ENCODE measurements at regions not wholly inside any gene's neighbourhood (a gene's known extent, or its start where the extent isn't known, plus 50 kb on each side); places are given as distances from the start of the nearest gene placed in this dataset.

- intact Hi-C loops (cut with DNase I; ENCODE audit: low total_unique reads) (no loop called here), in situ Hi-C loops (cut with MboI; ENCODE audit: low sequenced_read_pairs in 4 of 4) (no loop called here)
- Histone ChIP-seq H3K4me3 (no peak overlapping the region), H3K36me3 (no peaks in the 10 kb centered on the region), H3K9me3 (no peaks in the 10 kb centered on the region), H3K4me1 (no peaks in the 10 kb centered on the region), H3K27me3 (no peaks in the 10 kb centered on the region), H3K27ac (no peak overlapping the region)
- no peak for TF ChIP-seq POLR2A (IDR thresholded peaks at IDR 0.05)
- TF ChIP-seq, protein P1, sequence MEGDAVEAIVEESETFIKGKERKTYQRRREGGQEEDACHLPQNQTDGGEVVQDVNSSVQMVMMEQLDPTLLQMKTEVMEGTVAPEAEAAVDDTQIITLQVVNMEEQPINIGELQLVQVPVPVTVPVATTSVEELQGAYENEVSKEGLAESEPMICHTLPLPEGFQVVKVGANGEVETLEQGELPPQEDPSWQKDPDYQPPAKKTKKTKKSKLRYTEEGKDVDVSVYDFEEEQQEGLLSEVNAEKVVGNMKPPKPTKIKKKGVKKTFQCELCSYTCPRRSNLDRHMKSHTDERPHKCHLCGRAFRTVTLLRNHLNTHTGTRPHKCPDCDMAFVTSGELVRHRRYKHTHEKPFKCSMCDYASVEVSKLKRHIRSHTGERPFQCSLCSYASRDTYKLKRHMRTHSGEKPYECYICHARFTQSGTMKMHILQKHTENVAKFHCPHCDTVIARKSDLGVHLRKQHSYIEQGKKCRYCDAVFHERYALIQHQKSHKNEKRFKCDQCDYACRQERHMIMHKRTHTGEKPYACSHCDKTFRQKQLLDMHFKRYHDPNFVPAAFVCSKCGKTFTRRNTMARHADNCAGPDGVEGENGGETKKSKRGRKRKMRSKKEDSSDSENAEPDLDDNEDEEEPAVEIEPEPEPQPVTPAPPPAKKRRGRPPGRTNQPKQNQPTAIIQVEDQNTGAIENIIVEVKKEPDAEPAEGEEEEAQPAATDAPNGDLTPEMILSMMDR (IDR thresholded peaks at IDR 0.05 in 4 of 5, conservative IDR thresholded peaks at IDR 0.05 in 1 of 5): peak in 4 of 5 experiments; percentile 24 to 44 (median 37)
- ATAC-seq (no peak), DNase-seq (no peak)
Measured at GRCh38 chrX:23554304-23554703, 113.0 kb upstream of the PRDX4 start.

DNA sequence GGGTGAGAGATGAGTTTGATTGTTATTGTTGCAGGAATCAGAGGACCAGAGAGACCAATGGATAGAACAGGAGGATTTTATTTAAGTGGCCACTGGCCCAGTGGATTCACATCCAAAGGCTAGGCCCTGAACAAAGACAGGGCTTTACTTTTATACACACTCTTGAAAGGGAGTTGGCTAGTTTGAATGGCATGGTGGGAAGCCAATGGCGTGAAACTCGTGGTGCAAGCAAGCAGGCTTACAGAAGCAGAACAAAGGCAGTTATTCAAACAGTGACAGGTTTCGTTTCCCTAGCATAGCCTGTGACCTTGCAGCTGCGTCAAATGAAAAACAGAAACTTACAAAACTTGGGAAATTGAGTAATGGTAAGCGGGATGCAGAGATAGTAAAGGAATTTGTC lies 110.2 kb upstream of the PRDX4 start:
- H3K4me1 ChIP-seq: no peaks in the 10 kb centered on the region
- H3K27me3 ChIP-seq: no peaks in the 10 kb centered on the region
- H3K9me3 ChIP-seq: no peaks in the 10 kb centered on the region
- TF ChIP-seq, protein P1 (IDR thresholded peaks at IDR 0.05 in 4 of 5, conservative IDR thresholded peaks at IDR 0.05 in 1 of 5): no peak
- TF ChIP-seq POLR2A (IDR thresholded peaks at IDR 0.05): no peak
- no peak overlapping the region for H3K4me3 ChIP-seq
- ATAC-seq: no peak
- H3K36me3 ChIP-seq: no peaks in the 10 kb centered on the region
- DNase-seq: no peak
- in situ Hi-C loops (cut with MboI; ENCODE audit: low sequenced_read_pairs in 4 of 4): no loop called here
- intact Hi-C loops (cut with DNase I; ENCODE audit: low total_unique reads): no loop called here
- H3K27ac ChIP-seq: no peak overlapping the region

DNA sequence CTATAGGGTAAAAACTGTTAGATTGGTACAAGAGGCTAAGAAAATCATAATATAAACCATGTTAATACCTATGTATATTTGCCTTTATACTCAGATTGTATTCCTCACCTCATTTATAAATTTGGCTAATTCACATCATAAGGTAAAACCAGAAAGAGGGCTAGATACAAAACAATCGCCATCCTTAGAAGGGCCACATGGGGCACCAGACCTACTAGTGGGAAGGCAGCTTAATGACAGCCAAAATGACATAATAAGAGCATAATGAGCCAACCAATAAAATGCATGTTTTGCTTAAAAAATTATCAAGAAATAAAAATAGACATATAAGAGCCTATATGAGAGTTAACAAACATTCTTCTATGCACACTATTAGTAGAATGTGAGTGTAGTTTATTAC lies 107.3 kb upstream of the PRDX4 start:
- H3K36me3 ChIP-seq: no peaks in the 10 kb centered on the region
- ATAC-seq: no peak
- H3K9me3 ChIP-seq: no peaks in the 10 kb centered on the region
- intact Hi-C loops (cut with DNase I; ENCODE audit: low total_unique reads) (no loop called here), in situ Hi-C loops (cut with MboI; ENCODE audit: low sequenced_read_pairs in 4 of 4) (no loop called here)
- TF ChIP-seq, protein P1 (IDR thresholded peaks at IDR 0.05 in 4 of 5, conservative IDR thresholded peaks at IDR 0.05 in 1 of 5): no peak
- no peak for TF ChIP-seq POLR2A (IDR thresholded peaks at IDR 0.05)
- no peak overlapping the region for H3K4me3 ChIP-seq
- DNase-seq: no peak
- no peak overlapping the region for H3K27ac ChIP-seq
- no peaks in the 10 kb centered on the region for H3K27me3 ChIP-seq
- H3K4me1 ChIP-seq: no peaks in the 10 kb centered on the region

DNA sequence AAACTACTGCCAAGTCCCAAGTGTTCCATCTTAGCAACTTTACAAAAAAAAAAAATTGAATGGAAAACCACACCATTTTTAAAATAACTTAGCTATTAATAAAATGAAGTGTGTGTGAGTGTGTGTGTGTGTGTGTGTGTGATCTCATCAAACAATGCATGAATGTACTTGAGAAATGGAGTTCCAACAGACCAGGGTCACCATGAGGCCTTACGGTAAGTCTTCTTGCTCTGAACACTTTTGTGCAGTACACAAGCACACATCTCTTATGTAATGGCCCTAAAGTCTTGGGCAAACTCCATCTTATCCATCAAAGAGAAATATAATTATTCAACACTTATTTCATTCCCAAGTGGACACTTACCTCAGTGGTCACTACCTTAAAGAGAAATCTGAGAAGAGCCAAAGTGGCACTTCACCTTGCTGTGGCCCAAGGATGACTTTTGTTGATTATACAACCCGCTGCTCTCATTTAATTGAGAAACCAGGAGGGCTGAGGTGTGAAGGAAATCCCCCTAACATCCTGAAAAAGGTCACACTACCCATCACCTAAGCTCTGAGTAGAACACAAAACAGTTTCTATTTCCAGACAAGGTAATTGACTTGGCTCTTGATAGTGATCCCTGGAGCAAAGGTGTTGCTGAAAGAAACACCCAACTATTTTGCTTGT lies 96.5 kb upstream of the PRDX4 start:
- in situ Hi-C loops (cut with MboI; ENCODE audit: low sequenced_read_pairs in 4 of 4): no loop called here
- no peak for ATAC-seq
- no peaks in the 10 kb centered on the region for H3K4me1 ChIP-seq

More for the DNA sequence above, 96.5 kb upstream of the PRDX4 start:
- TF ChIP-seq, protein P1 (IDR thresholded peaks at IDR 0.05 in 4 of 5, conservative IDR thresholded peaks at IDR 0.05 in 1 of 5): no peak
- H3K27me3 ChIP-seq: peaks cover 0 to 4% (median 0%) of the 10 kb centered on the region in 3 donors
- H3K36me3 ChIP-seq: no peaks in the 10 kb centered on the region
- peaks cover 0 to 3% (median 0%) of the 10 kb centered on the region in 3 donors for H3K9me3 ChIP-seq
- intact Hi-C loops (cut with DNase I; ENCODE audit: low total_unique reads): no loop called here
- no peak overlapping the region for H3K4me3 ChIP-seq
- no peak overlapping the region for H3K27ac ChIP-seq
- DNase-seq: no peak

Measured in gastrocnemius medialis (tissue), 4 donors.